GM21723 (cell line): ENCODE measurements at regions not wholly inside any gene's neighbourhood (a gene's known extent, or its start where the extent isn't known, plus 50 kb on each side); places are given as distances from the start of the nearest gene placed in this dataset.
"Not testable (repeated sequence)": the region's sequence is repeated elsewhere in the genome, so short reads cannot be mapped to it uniquely, and the experiment has no call there.

Experiments
- ATAC-seq: cut with Tn5 transposase; IDR thresholded peaks from one replicate; pipeline ENCODE4 v1.9.1; 2021; ENCODE audit warnings: mild to moderate bottlenecking, moderate library complexity; ENCODE audit not compliant: unreplicated experiment

DNA sequence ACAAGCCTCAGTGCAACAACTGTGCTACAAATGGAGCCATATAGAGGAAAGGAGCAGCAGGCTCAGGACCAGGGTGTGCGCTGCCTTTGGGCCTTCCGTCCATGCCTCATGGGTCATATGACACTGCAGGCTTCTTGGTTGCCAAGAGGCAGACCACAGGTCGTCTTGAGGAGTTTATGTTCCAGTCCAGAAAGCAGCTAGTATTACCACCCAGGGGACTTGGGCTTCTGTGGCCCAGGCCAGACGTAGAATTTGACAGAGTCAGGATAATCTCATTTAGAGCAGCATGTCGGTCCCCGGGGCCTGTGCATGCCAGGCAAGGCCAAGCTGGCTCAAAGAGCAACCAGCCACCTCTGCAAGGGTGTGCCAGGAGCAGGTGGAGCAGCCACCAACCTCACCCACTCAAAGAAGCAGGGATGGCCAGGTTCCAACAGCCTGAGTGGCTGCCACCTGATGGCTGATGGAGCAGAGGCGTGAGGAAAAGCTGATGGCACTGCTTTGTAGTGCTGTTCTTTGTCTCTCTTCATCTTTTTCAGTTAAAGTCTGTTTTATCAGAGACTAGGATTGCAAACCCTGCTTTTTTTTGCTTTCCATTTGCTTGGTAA, 109.1 kb downstream of the CCDC74A start:
- ATAC-seq, result not testable (repeated sequence)

DNA sequence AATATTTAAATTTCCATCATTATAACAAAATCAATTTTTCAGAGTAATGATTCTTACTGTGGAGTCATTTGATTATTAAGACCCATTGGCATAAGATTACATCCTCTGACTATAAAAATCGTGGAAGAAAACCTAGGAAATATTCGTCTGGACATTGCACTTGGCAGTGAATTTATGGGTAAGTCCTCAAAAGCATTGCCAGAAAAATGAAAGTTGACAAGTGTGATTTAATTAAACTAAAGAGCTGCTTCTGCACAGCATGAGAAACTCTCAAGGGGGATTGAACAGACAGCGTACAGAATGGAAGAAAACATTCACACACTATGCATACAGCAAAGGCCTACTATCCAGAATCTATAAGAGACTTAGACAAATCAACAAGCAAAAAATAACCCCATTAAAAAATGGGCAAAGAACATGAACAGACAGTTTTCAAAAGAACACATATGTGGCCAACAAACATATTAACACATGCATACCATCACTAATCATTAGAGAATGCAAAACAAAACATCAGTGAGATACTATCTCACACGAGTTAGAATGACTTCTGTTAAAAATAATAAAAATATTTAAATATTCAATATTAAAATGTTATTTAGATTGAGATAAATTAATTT, 111.4 kb downstream of the CCDC74A start:
- ATAC-seq, result not testable (repeated sequence)

DNA sequence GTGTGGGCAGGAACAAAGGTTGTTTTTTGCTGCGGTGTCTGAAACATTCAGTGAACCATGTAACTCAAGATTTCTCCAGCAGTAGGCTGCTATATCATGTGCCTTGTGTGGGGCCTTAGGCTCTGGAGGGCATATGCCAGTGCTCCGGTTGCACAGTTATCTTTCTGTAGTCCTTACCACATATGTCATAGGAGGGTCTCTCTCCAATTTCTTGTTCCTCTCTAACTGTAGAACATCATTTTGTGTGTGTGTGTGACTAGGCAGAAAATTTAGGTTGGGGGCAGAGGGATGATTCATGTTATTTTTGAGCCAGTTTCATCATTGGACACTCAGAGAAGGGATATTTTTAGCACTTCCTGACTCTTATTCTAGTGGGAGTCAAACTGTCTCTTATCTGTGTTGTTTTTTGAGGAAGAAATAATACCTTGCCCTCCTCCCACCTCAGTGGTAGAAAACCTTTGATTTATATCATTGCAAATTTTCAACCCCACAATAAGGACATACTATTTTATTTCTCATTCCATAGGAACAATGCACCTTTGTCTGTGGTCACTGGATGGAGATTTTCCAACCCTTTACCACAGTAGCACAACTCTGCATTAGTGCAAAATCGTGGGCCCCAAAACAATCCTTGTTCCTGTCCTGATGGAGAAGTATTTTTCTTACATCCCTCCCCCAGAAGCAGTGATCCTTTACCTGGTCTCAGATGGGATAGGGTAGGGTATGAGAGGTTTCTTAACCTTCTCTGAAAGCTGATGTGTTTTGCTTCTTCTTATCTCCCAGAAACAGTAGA, 113.9 kb downstream of the CCDC74A start:
- ATAC-seq, result no peak

DNA sequence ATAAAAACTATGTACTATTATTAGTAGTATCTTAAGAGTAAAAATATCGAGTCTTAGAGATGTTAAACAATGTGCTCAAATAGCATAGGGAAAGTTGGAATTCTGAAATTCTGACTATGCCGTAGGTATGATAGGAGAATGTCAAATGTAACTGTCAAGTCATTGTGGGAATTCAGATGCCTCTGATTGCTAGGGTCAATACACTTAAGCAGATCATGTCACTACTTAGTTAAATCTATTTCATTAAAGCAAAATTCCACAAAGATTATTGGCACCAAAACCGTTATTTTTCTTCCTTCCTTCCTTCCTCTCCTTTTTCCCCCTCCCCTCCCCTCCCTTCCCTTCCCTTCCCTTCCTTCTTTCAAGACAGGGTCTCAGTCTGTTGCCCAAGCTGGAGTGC, 115.5 kb downstream of the CCDC74A start:
- not testable (repeated sequence) for ATAC-seq

DNA sequence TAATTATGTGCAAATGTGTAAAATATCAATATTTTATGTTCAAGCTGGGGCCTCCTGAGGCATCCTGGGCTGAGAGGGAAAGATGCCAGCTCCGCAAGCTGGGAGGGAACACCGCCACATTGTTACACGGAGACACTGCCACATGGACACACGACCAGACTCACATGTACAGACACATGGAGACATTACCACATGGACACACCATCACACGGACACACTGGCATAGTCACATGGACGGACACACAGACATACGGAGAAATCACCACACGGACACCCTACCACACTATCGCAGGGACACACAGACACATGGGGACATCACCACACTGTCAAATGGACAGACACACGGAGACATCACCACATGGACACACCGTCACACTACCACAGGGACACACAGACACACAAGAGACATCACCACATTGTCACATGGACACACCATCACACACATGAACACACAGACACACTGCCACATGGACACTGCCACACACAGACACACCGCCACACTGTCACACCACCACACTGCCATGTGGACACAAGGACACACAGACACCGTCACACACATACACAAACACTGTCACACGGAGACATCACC, 117.6 kb downstream of the CCDC74A start:
- no peak for ATAC-seq

DNA sequence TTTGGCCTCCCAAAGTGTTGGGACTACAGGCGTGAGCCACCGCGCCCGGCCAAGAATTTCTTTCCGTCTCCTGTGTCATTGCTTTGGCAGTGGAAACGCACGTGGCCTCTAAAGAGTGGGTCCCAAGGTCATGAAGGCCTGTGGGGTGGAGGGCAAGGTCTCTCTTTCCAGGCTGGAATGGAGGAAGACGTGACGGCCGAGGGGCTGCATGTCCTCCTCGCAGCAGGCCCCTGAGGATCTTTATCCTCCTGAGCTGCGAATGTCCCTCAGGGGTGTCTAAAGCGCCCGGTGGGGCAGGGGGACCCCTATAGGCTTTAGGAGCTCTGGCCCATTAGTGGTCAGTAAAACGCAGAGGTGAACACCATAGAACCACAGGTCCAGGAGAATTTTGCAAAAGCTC, 118.5 kb downstream of the CCDC74A start:
- ATAC-seq, result not testable (repeated sequence)

DNA sequence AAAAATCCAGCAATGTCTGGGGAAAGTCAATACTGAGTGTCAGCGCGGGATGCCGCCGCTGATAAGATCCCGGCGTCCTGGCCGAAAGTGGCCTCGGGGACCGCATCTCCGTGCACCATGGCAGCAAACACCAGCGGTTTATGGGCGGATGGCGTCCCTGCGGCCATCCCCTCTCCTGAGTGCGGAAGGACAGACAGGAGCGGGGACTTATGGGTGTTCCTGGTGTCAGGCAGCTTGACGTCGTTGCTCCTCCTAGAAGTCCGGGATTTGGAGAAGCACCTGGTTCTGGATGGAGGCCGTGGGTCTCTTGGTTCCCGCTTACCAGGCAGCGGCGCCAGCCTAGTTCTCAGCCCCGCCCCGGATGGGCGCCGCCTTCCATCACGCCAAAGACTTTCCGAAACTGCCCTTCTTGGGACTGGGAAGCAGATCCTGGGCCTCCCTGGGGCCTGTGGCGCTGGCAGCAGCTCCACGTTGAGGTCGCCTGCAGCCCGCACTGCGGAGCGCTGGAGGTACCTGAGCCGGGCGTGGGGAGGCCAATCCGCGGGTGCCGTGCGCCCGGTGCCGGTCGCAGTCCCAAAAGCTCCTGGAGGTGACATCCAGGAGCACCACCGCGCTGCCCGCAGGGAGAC, 119.1 kb downstream of the CCDC74A start:
- ATAC-seq, result no peak

DNA sequence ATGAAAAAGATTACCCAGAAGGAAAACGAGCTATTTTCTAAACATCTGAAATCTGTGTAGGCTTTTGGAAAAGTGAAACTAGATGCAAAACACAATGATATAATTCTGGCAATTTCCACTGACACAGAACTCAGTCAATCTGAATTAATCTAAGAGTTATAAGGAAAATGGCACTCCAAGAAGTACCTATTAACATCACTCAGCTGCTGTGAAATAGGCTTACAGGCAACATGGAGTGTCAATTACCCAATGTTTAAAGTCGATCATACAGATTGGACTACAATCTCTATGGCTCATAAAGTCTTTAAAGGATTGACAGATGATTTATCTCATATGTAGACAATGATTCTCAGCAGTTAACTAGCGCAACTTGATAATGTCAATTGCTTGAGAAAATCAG, 120.9 kb downstream of the CCDC74A start:
- ATAC-seq, result not testable (repeated sequence)

DNA sequence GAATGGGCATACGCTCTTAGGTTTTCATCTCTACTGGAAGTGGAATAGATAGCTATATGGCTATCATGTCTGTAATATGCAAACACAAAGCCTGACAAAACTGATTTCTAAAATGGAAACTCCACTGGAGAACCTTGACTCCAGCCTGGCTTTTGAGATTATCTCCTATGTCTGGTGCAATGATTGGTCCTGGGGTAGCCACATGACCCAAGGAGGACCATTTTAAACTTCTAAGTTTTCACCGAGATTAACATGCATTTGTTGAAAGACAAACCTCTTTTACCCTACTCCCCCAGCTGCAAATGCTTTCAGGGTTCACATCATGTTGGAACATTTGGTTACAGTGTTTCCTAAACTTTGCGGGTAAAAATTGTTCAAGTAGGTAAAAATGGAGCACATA, 124.6 kb downstream of the CCDC74A start:
- not testable (repeated sequence) for ATAC-seq

DNA sequence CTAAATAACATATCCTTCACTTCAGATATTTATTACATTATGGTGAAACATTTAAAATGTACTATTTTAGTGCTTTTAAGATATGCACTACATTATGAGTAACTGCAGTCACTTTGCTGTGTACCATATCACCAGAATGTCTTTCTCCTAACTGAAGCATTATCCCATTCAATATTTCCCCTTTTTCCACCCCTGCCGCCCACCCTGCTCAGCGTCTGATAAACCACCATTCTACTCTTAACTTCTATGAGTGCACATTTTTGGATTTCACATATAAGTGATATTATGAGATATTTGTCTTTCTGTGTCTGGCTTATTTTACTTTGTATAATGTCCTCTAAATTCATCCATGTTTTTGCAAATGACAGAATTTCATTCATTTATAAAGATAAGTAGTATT, 126.4 kb downstream of the CCDC74A start:
- not testable (repeated sequence) for ATAC-seq

DNA sequence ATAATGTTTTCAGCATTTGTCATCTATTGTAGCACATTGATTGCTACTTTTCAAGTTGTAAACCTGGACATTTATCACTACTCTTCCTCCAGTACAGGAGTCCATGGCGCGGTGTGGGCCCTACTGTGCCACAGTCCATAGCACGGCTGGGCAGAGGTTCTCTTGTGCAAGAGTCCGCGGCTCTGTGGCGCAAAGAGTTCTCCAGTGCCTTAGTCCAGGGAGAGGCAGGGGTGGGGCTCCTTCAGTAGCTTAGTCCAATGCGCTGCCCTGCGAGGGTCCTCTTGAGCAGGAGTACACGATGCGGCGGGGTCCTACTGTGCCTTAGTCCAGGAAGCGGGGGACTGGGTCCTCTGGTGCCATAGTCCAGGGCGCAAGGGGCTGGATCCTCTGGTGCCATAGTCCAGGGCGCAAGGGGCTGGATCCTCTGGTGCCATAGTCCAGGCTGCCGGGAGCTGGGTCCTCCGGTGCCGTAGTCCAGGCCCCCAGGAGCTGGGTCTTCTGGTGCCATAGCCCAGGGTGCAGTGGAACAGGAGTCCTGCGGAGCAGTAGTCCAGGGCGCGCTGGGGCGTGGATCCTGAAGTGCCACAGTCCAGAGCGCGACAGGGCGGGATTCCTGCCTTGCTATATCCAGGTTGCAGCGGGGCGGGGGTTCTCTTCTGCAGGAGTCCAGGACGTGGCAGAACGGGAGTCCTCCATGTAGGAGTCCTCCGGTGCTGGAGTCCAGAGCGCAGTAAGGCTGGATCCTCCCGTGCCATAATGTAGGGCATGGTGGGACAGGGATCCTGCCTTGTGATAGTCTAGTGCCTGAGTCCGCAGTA, 129.3 kb downstream of the CCDC74A start:
- no peak for ATAC-seq

DNA sequence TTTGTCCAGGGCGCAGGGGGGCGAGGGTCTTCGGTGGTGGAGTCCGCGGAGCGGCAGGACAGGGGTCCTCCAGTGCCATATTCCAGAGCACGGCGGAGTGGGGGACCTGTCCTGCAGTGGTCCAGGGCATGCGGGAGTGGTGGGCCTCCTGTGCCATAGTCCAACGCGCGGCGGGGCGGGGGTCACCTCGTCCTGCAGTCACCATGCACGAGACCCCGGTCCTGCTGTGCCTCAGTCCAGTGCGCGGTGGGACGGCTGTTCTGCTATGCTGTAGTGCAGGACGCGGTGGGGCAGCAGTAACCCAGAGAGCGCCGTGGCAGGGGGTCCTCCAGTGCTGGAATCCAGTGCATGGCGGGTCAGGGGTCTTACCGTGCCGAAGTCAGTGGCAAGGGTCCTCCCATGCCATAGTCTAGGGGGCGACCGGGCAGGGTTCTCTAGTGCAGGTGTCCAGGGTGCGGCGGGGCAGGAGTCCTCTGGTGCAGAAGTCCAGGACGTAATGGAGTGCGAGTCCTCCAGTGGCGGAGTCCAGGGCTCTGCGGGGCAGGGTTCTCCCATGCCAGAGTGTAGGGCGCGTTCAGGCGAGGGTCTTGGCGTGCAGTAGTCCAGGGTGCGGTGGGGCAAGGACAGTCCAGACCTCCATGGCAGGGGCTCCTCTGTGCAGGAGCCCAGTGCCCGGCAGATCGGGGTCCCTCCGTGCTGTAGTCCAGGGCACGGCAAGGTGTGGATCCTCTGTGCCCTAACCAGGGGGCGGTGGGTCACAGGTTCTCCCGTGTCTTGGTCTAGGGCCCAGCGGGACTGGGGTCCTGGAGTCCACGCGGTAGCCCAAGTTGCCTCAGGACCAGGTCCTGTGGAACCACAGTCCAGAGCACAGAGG, 130.4 kb downstream of the CCDC74A start:
- ATAC-seq, result no peak

DNA sequence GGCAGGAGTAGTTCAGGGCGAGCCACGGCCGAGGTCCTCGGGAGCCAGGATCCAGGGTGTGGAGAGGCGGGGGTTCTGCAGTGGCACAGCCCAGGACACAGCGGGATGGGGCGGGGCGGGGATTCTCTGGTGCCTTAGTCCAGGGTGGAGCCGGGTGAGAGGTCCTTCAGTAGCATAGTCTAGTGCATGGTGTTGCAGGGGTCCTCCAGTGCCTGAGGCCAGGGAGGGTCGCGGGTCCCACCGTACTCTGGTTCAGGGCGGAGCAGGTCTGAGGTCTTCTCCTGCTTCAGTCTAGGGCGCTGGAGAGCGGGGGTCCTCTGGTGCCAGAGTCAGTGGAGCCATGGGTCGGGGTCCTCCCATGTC, 131.1 kb downstream of the CCDC74A start:
- ATAC-seq, result no peak

DNA sequence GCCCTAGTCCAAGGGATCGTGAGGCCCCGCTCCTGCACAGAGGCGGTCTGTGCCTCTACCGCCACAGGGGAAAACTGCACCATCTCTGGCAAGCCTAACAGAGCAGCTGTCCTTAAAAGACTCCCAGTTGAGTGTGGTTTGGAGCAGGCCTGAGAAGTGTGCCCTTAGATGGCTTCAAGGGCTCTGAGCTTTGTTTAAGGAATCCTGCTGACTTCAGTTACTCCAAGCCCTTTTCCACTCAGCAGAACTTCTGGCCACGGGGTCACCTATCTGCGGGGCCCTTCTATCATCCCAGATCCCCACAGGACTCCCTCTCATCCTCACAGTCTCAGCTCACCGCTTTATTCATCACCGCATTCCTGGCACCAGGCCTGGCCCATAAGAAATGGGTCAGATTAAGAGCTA, 131.5 kb downstream of the CCDC74A start:
- no peak for ATAC-seq

DNA sequence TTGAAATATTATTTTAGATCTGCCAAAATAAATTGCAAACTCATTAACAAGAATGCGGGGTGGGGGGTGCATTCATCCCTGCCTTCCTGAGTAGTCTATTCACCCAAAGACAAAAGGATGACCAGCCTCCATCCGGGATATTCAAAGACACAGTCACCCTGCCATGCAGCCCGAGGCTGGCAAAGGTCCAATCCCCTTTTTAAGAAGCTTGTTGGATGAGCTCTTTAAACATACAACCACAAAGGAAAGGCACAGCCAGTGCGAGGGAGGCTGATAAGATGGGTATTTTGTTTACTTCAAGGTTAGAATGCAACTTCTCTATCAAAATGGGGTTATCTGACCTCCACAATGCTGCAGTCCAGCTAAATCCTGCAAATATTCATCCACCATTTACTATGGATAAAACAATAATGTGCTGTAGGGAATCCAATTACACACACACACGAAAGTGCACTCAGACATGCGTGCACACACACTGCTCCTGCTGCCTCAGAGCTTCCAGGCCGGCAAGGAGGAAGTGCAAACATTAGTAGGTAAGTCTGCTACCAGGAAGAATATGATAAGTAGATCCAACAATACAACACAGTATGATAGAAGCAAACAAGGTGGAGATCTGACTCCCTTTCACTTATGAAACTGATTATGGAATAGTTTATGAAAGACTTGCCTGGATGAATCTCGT, 133.6 kb downstream of the CCDC74A start:
- ATAC-seq, result not testable (repeated sequence)

DNA sequence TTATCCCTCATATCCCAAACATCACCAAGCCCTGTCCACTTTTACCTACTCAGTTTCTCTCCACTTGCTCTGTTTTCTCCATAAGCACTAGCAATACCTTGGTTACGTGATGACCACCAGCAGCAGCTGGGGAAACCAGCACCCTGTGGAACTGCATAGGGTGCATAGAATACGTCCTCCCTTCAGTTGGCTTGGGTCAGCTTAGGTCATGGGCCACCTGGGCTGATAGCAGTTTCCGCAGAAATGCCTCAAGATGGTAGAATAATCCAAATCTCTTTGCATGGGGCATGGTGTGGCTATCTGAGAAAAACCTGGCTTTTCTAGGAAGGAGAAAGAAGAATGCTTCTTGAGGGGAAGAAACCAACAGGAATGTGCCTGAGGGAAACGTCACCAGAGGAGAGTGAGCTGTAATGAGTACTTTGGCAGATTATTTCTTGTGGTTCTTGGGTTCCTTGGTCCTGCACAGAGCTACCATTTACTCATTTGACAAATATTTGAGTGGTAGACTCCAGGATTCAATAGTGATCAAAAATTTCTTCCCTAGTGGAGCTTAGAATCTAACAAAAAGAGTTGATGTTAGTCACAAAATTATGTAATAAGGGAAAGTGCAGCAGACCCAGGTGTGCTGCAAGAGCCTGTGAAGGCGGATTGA, 134.3 kb downstream of the CCDC74A start:
- not testable (repeated sequence) for ATAC-seq

DNA sequence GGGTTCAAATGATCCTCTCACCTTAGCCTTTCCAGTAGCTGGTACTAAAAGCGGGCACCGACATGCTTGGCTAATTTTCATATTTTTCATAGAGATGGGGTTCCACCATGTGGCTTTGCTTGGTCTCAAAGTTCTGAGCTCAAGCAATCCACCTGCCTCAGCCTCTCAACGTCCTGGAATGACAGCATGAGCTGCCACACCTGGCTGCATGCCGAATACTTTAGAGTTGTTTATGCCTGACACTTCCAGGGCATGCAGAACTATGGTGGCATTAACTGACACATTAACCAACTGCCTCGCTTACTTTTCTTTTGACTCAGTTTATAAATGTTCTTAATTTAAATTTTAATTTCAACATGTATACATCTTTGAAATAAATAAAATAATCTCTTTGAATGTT, 135.8 kb downstream of the CCDC74A start:
- ATAC-seq, result not testable (repeated sequence)

DNA sequence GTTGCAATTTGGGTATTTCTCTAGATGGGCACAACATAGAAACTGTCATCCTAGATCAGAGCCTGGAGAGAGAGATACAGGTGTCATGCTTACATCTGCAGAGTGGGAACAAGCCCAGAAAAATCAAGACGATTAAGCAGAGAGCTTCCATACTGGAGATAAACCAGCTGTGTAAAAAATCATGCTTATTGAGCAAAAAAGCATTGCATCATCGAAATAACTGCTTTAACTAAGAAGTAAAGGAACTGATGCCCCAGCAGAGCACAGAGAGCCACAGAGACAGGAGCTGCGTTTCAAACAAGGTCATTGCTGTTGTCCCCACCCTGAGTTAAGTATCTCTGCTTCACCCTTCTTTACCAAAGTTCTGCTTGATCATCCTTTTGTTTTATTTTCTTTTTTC, 138.0 kb downstream of the CCDC74A start:
- ATAC-seq, result not testable (repeated sequence)
